Cardiac septum (tissue), 1 donor: ENCODE measurements at regions not wholly inside any gene's neighbourhood (a gene's known extent, or its start where the extent isn't known, plus 50 kb on each side); places are given as distances from the start of the nearest gene placed in this dataset.

Experiments
- DNase-seq: peaks from one replicate; pipeline ENCODE4 v3.0.0-alpha.2; 2020; ENCODE audit warnings: low spot score
- intact Hi-C: fragments of 100-400 bp; cut with DNase I; formaldehyde crosslinking; loops from one replicate; pipeline ENCODE4 v1.14.0; 2022
- donor health status: DM: no; HTN: no; CAD: no.

DNA sequence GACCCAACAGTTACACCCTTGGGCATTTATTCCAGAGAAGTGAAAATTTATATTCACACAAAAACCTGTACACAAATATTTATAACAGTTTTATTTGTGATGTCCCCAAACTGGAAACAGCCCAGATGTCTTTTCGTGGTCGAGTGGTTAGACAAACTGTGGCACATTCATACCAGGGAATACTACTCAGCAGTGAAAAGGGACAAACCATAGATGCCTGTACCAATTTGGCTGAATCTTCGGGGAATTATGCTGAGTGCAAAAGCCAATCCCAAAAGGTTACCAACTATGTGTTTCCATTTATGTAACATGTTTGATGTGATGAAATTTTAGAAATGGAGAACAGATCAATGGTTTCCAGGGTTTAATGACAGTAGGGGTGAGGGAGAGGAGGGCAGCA is 154.3 kb downstream of the GLI2 start:
- intact Hi-C loops = no loop called here

GRCh38 chr2:120890566-120891360 is 155.1 kb downstream of the GLI2 start:
- intact Hi-C loops = no loop called here
- DNase-seq = no peak

More for the DNA sequence above, 154.3 kb downstream of the GLI2 start:
- DNase-seq = no peak

GRCh38 chr2:120892271-120892966 is 156.8 kb downstream of the GLI2 start:
- DNase-seq = no peak
- intact Hi-C loops = no loop called here

- DNase-seq = no peak
- intact Hi-C loops = no loop called here
Measured at GRCh38 chr2:120892967-120893667, 157.4 kb downstream of the GLI2 start.

DNA sequence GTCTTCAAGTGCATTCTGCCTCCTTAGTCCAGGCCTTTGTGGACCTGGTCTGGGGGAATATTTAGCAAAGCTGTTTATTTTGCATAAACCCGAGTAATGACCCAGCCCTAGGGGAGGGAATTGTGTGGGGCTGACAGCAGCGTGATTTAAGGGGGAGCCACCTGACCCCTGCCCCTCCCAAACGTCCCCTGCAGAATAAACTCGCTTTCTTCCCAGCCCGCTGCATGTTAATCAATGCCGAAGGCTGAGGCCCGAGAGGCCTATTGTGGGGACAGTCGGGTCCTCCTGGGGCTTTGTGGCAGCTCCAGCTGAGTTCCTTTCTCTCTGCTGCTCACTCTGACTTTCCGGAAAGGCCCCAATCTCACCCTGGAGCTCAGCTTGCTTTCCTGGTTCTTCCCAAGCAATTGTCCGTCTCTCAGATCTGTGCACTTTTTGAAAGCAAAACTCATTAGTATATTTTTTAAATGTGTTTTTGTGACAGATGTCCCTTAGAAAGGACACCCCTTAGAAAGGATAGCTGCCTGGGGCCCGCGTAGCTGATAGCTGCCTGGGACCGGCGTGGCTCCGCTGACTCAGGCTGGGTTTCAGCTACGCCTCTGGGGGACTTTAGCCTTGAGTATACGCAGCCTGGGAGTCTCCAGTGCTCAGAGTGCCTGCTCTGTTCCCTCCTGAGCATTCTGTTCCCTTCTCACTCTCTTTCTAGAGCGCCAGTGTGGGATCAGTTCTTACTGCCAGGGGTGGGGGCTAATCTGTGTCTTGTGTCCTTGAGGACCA is 158.3 kb downstream of the GLI2 start:
- intact Hi-C loops = no loop called here
- no peak for DNase-seq

GRCh38 chr2:120894966-120895365 is 159.3 kb downstream of the GLI2 start:
- intact Hi-C loops = no loop called here
- DNase-seq = no peak

DNA sequence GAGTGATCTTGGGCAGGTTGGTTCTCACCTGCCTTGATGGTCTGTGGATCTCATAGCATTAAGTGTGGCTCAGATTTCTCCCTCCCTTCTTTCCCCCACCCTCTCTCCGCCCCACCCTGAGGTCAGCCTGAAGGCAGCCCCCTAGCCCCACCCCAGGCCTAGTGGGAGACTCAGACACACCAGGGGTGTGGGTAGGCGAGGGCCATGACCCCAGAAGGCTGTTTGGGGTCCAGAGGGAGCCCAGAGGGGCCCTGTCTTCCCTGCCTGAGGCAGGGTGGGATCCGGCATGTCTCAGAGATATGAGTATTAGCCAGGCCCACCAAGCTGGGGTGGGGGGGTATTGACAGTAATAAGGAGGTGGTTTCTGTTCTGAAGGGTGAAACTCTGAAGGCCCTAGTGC is 160.5 kb downstream of the GLI2 start:
- DNase-seq = no peak
- intact Hi-C loops = no loop called here

GRCh38 chr2:120896901-120897300 is 161.2 kb downstream of the GLI2 start:
- intact Hi-C loops = no loop called here
- DNase-seq = no peak

GRCh38 chr2:120897399-120897798 is 161.7 kb downstream of the GLI2 start:
- DNase-seq = no peak
- intact Hi-C loops = no loop called here

DNA sequence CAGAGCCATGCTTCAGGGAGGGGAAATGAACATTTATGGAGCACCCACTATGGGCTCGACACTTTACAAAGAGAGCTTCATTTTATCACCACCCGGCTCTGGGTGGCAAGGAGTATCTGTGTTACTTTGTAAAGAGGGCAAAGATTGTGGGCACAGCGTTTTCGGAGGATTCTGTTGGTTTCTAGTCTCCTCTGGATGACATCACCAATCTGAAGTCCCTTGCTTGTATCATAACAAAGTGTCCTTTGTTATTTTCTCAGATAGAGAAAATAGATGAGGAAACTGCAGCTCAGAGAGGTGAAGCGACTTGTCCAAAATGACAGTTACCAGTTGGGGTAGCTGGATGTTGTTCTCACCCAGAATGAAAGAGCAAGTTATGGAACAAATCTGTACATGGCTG is 162.8 kb downstream of the GLI2 start:
- DNase-seq = no peak
- intact Hi-C loops = no loop called here

DNA sequence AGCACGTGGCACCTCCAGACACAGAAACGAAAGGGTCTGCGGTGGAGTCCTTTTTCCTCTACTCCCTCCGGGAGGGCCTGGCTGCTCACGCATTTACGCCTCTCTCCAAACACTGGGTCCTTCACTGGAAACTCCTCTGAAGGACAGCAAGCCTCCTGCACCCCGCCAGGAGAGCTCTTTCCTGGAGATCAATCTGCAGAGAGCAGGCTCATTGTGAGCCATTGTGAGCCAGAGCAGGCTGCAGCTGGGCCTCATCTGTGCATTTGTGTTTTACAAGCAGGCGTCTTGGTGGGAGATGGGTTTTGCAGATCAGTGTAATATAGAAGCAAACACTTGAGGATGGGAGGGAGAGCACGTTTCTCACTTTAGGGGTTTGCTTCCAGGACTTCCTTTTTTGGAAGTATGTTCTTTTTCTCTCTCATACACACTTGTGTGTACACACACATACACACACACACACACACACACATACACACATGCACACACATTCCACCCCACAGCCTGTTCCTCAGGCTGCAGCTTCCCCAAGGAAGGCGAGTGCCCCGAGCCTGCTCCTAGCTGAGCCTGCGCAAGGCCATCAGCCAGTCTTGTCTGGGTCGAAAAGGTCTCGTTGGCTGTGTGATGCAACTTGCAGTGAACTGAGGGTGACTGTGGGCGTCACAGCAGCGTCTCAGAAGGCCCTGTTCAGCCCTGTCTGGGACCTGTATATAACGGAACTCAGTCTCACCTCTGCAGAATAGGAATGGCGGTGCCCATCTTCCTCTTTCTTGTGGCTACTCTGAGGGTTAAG is 163.5 kb downstream of the GLI2 start:
- intact Hi-C loops = no loop called here
- no peak for DNase-seq

DNA sequence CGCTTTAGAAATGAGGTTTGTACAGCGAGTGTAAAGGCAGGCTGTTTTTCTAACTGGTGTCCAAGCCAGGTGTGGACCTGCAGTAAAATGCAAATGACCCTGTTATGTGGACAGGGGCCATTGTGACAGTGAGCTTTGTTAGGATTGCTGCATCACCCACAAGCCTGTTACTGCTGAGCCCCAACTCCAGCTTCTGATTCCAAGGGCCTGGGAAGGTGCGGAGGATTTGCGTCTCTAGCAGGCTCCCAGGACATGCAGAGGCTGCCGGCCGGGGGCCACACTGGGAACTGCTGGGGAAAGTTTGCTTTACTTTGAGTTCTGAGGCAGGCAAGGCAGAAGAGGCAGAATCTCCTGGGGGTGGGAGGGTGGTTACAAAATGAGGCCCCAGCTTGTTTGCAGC is 164.1 kb downstream of the GLI2 start:
- DNase-seq = no peak
- intact Hi-C loops = no loop called here

- no peak for DNase-seq
Measured at GRCh38 chr2:120901201-120901600, 165.5 kb downstream of the GLI2 start.

DNA sequence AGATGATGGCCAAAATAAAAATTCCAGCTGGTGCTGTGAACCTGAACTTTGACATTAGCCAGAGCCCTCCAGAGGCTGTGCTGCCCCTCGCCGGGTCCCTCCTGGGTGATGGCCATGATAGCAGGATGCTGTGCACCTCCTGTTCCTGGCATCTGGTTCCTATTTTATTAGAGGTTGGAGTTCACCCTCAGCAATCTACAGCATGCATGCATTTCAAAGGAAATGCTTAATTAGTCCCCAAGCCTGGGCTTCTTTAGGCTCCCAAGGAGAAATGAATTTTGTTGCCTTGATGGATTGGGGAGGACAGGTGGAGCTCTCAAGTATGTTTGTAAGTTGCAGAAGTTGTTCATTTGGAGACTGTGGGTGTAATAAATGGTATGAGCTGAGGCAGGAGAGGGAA is 166.9 kb downstream of the GLI2 start:
- intact Hi-C loops = no loop called here
- no peak for DNase-seq

More at GRCh38 chr2:120901201-120901600, 165.5 kb downstream of the GLI2 start:
- intact Hi-C loops = no loop called here

GRCh38 chr2:120904379-120904778 is 168.7 kb downstream of the GLI2 start:
- no peak for DNase-seq
- intact Hi-C loops = no loop called here

GRCh38 chr2:120904830-120905234 is 169.2 kb downstream of the GLI2 start:
- no peak for DNase-seq
- intact Hi-C loops = no loop called here

DNA sequence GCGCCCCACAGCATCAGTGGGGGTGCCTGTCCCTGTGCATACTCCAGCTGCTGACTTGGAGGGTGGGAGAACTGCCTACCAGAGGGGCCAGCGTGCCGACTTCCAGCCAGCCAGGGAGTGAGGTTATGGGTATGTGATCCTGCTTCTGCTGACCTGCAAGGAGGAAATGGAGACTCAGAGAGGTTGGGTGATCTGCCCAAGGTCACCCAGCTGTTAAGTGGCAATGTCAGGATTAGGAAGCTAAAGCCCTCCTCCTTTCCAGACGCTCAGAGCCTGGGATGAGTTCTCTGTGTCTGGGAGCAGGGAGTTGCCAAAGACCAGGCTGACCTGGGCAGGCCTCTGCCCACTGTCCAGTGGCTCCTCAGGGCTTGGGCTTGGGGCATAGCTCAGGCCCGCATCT is 169.6 kb downstream of the GLI2 start:
- intact Hi-C loops = no loop called here
- no peak for DNase-seq

GRCh38 chr2:120905824-120906571 is 170.3 kb downstream of the GLI2 start:
- intact Hi-C loops = no loop called here
- no peak for DNase-seq
